ENCODE measurements at regions not wholly inside any gene's neighbourhood (a gene's known extent, or its start where the extent isn't known, plus 50 kb on each side); places are given as distances from the start of the nearest gene placed in this dataset.

DNA sequence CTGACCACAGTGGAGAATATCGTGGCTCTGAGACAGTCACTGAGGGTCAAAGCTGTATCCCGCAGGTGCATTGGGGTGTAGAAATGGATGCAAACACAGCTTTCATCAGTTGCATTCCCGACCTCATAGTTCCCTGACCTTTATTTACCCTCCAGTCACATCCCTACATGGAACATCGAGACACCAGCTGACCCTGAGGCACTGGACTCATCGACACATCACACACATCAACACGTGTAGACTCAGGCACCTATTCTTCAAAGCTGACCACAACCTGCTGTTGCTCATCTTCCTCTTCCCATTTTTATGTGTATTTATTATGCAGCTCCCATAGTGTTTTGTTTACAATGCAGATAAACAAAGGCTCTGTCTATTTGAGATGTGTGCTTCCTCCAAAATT, 396.9 kb upstream of the NRP1 start:
- TF ChIP-seq, protein P1, sequence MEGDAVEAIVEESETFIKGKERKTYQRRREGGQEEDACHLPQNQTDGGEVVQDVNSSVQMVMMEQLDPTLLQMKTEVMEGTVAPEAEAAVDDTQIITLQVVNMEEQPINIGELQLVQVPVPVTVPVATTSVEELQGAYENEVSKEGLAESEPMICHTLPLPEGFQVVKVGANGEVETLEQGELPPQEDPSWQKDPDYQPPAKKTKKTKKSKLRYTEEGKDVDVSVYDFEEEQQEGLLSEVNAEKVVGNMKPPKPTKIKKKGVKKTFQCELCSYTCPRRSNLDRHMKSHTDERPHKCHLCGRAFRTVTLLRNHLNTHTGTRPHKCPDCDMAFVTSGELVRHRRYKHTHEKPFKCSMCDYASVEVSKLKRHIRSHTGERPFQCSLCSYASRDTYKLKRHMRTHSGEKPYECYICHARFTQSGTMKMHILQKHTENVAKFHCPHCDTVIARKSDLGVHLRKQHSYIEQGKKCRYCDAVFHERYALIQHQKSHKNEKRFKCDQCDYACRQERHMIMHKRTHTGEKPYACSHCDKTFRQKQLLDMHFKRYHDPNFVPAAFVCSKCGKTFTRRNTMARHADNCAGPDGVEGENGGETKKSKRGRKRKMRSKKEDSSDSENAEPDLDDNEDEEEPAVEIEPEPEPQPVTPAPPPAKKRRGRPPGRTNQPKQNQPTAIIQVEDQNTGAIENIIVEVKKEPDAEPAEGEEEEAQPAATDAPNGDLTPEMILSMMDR (conservative IDR thresholded peaks at IDR 0.05 in 1 of 2, IDR thresholded peaks at IDR 0.05 in 1 of 2; ENCODE audit: low read depth in 1 of 2, low read length in 2 of 2), result no peak
- no peak for TF ChIP-seq EZH2 (IDR thresholded peaks at IDR 0.05; ENCODE audit: low read length, missing control alignments)
